ENCODE measurements at regions not wholly inside any gene's neighbourhood (a gene's known extent, or its start where the extent isn't known, plus 50 kb on each side); places are given as distances from the start of the nearest gene placed in this dataset.
"Not testable (repeated sequence)": the region's sequence is repeated elsewhere in the genome, so short reads cannot be mapped to it uniquely, and the experiment has no call there.

GRCh38 chrX:63142588-63142987, 208.5 kb downstream of the SPIN4 start:
- TF ChIP-seq POLR2A (IDR thresholded peaks at IDR 0.05); CTCF (IDR thresholded peaks at IDR 0.05 in 4 of 5, conservative IDR thresholded peaks at IDR 0.05 in 1 of 5): not testable (repeated sequence)

All from gastrocnemius medialis (tissue), 4 donors.